ENCODE measurements at regions not wholly inside any gene's neighbourhood (a gene's known extent, or its start where the extent isn't known, plus 50 kb on each side); places are given as distances from the start of the nearest gene placed in this dataset.

GRCh38 chr20:41879123-41879522 is 260.9 kb upstream of the CHD6 start:
- DNase-seq: no peak

DNA sequence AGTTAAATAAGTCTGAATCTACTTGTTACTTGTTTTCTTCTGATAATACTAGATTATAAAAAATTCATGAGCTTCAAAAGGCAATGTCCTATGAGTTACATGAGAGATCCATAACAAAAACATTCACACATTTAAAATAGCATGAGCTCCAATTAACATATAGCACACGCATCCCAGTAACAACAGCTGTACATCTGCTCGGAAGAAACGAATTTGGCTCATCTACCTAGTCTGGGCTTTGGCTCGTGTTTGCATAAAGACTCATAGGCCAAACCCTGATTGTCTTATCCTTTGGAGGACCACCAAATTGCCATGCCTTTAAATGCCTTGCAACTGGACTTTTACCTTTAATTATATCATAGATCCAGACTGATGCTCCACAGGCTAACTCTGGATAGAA is 259.7 kb upstream of the CHD6 start:
- DNase-seq: no peak

DNA sequence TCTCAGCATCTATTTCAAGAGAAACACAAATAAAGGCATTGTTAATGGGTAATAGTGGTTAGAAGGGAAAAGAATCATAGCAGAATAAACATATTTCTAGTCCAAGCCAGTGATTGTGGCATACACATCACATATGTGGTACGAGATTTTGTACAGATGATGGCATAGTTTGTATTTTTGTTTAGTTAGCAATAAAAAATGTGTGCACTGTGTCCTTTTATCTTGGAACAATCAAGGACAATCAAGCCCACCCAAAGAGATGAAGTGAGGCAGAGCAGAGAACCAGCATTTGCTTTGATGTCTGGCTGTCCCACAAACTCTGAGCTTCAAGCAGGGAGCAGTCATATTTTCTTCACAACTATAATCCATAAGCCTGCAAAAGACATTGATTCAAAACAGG is 256.5 kb upstream of the CHD6 start:
- DNase-seq: no peak

DNA sequence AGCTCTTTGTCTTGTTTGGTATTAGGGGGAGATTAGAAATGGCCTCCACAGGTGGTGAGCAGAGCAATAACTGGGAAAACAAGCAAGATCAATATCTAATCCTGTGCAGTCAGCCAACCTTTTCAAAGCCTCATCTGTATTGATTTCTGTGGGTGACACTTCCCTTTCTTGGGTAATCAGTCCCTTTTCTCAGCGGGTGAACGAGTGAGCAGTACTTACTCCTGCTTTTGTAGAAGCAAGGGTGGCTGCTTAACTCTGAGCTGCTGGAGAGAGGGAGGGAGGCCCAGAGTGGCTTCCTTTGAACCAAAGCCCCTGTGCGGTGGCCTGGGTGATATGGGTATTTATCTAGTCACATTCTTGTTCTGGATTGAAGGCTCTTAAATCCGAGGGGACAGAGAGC is 254.8 kb upstream of the CHD6 start:
- no peak for DNase-seq

GRCh38 chr20:41870869-41871462 is 252.8 kb upstream of the CHD6 start:
- DNase-seq: no peak

DNA sequence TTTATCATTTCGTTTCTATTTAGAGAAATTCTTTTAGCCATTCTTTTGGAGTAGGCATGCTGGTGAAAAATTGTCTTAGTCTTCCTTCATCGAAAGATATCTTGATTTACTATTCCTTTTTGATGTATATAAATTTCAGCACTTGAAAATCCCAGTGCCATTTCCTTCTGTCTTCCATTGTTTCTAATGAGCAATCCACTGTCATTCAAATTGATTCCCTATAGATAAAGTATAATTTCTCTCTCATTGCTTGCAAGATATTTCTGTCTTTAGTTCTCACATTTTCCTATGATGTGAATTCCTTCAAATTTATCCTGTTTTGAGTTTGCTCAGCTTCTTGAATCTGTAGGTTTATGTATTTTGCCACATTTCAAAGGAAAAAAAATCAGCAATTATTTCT is 251.1 kb upstream of the CHD6 start:
- no peak for DNase-seq

GRCh38 chr20:41865938-41866337 is 247.8 kb upstream of the CHD6 start:
- DNase-seq: no peak

GRCh38 chr20:41862476-41862875 is 244.3 kb upstream of the CHD6 start:
- DNase-seq: no peak

- no peak for DNase-seq
Observed at GRCh38 chr20:41861772-41862422, 243.7 kb upstream of the CHD6 start.

DNA sequence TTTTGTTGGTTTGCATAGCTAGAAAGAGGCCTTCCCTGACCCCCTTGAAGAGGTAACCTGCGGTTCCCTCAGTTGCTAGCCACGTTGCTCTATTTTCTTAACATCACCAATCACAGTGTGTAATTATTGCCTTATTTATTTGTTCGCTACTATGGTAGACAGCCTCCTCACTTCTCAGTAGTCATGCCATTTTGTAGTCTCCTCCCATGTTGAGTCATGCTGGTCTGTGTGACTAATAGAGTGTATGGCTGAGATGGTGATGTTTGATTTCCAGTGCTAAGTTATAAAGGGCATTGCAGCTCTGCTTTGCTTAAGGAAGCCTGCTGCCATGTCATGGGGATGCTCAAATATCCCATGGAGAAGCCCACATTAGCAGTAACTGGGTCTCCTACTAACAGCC is 236.6 kb upstream of the CHD6 start:
- no peak for DNase-seq

GRCh38 chr20:41853806-41854205 is 235.6 kb upstream of the CHD6 start:
- DNase-seq: no peak

GRCh38 chr20:41848180-41848579 is 230.0 kb upstream of the CHD6 start:
- no peak for DNase-seq

DNA sequence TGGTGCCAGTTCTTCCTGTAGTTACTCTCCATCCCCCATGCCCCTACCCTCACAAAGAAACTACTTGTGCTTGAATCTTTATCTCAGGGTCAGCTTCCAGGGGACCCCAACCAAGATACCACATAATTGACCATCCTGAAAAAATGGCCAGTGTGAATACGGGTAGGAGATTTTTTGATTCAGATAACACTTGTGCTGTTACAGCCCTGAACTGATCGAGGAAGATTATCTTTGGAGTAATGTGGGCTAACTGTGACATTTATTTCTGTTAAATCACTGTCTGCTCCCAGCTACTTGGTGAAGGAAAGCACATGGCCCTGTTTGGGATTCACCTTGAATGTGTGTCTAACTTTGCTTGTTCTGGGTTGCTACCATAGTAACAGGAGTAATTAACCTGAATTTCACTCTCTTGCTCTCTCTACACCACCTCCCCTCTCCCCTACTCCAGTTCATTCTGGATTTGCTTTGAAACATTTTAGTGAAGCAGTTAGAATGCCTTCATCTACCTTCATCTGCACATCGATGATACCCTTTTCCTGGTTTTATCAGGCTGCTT is 219.6 kb upstream of the CHD6 start:
- DNase-seq: no peak

- DNase-seq: no peak
Observed at GRCh38 chr20:41833739-41834138, 215.6 kb upstream of the CHD6 start.

GRCh38 chr20:41830702-41831101 is 212.5 kb upstream of the CHD6 start:
- no peak for DNase-seq

GRCh38 chr20:41819436-41819835 is 201.3 kb upstream of the CHD6 start:
- DNase-seq: no peak

GRCh38 chr20:41818991-41819390 is 200.8 kb upstream of the CHD6 start:
- no peak for DNase-seq

- no peak for DNase-seq
Observed at GRCh38 chr20:41818369-41818768, 200.2 kb upstream of the CHD6 start.

- no peak for DNase-seq
Observed at GRCh38 chr20:41811456-41811855, 193.3 kb upstream of the CHD6 start.

DNA sequence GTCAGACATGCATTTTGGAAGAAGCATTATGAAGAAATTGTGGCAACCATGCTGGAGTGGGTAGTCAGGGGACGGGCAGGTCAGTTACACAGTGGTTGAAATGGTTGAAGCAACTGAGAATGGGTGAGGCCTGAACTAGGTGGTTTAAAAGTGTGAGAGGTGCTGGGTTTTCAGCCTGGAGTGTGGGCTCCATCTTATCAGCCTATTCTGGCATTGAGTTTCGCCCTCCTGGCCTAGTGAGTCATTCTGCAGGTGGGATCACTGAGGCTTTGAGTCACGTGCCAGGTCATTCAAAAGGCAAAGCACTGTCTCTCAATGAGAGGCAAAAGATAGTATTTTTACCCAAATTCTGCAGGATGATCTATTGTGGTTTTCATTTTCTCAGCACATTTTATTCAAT is 181.9 kb upstream of the CHD6 start:
- no peak for DNase-seq

- DNase-seq: no peak
Observed at GRCh38 chr20:41798930-41799502, 180.8 kb upstream of the CHD6 start.

GRCh38 chr20:41786158-41786557 is 168.0 kb upstream of the CHD6 start:
- DNase-seq: no peak

DNA sequence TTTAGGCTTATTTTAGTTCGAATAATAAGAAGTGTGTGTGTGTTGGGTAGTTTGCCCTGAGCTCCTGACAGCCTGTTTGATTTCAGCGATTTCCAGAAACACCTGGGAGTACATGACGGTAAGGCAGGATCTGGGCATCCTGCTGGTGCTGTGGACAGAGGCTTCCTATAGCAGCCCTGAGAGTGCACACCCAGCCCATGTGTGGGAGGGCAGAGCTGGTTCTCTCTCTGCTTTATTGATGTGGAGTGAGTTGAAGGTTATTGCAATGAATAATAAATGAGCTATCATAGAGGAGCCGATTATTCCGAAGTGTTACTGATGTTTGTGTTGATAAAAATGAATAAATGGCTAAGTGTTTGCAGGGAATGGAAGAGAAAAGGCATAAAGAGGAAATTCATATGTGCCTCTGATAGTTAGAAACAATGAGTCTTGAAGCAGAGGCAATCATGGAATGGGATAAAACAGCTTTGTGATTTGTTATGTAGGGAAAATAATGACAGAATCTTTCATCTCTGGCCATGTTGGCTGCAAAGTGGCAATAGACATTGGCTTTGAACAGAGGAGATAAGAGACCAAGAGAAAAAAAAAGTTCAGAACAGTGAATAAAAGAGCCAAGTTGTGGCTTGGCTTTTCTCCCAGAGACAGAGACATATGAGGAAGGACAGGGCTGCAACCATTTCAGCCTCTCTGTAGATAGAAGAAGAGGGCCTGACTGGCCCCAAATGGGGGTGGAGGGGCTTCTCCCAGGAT is 166.2 kb upstream of the CHD6 start:
- DNase-seq: peak in 1 of 2 experiments; percentile 14

All from NCI-H2081 (cell line).